GM18873 (cell line): ENCODE measurements at regions not wholly inside any gene's neighbourhood (a gene's known extent, or its start where the extent isn't known, plus 50 kb on each side); places are given as distances from the start of the nearest gene placed in this dataset.
"Not testable (repeated sequence)": the region's sequence is repeated elsewhere in the genome, so short reads cannot be mapped to it uniquely, and the experiment has no call there.

Experiments
- ATAC-seq: cut with Tn5 transposase; IDR thresholded peaks from one replicate; pipeline ENCODE4 v1.9.1; 2021; ENCODE audit warnings: mild to moderate bottlenecking, moderate library complexity, moderate number of reproducible peaks; ENCODE audit not compliant: unreplicated experiment, low FRiP score

GRCh38 chr3:151675858-151676615 lies 57.7 kb upstream of the AADACL2 start:
- ATAC-seq, result no peak

GRCh38 chr3:151673974-151674373 lies 59.8 kb upstream of the AADACL2 start:
- ATAC-seq, result no peak

GRCh38 chr3:151667762-151668161 lies 66.0 kb upstream of the AADACL2 start:
- ATAC-seq, result not testable (repeated sequence)

- ATAC-seq, result no peak
Observed at GRCh38 chr3:151660885-151661284, 72.8 kb upstream of the AADACL2 start.

- ATAC-seq, result no peak
Observed at GRCh38 chr3:151644986-151645385, 88.7 kb upstream of the AADACL2 start.

- no peak for ATAC-seq
Observed at GRCh38 chr3:151644020-151644620, 89.6 kb upstream of the AADACL2 start.

- ATAC-seq, result no peak
Observed at GRCh38 chr3:151639418-151639740, 94.3 kb upstream of the AADACL2 start.

- no peak for ATAC-seq
Observed at GRCh38 chr3:151638555-151639417, 94.9 kb upstream of the AADACL2 start.

- no peak for ATAC-seq
Observed at GRCh38 chr3:151635905-151636304, 97.8 kb upstream of the AADACL2 start.

GRCh38 chr3:151631946-151632345 lies 101.8 kb upstream of the AADACL2 start:
- no peak for ATAC-seq

- no peak for ATAC-seq
Observed at GRCh38 chr3:151630938-151631441, 102.7 kb upstream of the AADACL2 start.

GRCh38 chr3:151630035-151630434 lies 103.7 kb upstream of the AADACL2 start:
- no peak for ATAC-seq

GRCh38 chr3:151625586-151625985 lies 108.1 kb upstream of the AADACL2 start:
- ATAC-seq, result no peak

GRCh38 chr3:151625086-151625485 lies 108.6 kb upstream of the AADACL2 start:
- no peak for ATAC-seq

- ATAC-seq, result no peak
Observed at GRCh38 chr3:151620071-151620470, 113.7 kb upstream of the AADACL2 start.

- ATAC-seq, result no peak
Observed at GRCh38 chr3:151615464-151615863, 118.3 kb upstream of the AADACL2 start.

GRCh38 chr3:151612115-151612514 lies 121.6 kb upstream of the AADACL2 start:
- ATAC-seq, result no peak

GRCh38 chr3:151611419-151611818 lies 122.3 kb upstream of the AADACL2 start:
- no peak for ATAC-seq

GRCh38 chr3:151609491-151609890 lies 124.2 kb upstream of the AADACL2 start:
- ATAC-seq, result no peak

- no peak for ATAC-seq
Observed at GRCh38 chr3:151604891-151605290, 128.8 kb upstream of the AADACL2 start.

- ATAC-seq, result no peak
Observed at GRCh38 chr3:151600783-151601182, 132.9 kb upstream of the AADACL2 start.
